ENCODE measurements at regions not wholly inside any gene's neighbourhood (a gene's known extent, or its start where the extent isn't known, plus 50 kb on each side); places are given as distances from the start of the nearest gene placed in this dataset.
"Not testable (repeated sequence)": the region's sequence is repeated elsewhere in the genome, so short reads cannot be mapped to it uniquely, and the experiment has no call there.

GRCh38 chr10:26952094-26952493 is 91.3 kb upstream of the ABI1 start:
- no peak for DNase-seq (ENCODE audit: low read depth, low spot score)
- no peak overlapping the region for H3K27ac ChIP-seq

- no peak overlapping the region for H3K27ac ChIP-seq
- DNase-seq (ENCODE audit: low read depth, low spot score), result no peak
Measured at GRCh38 chr10:26951650-26952049, 90.9 kb upstream of the ABI1 start.

- no peak overlapping the region for H3K27ac ChIP-seq
- DNase-seq (ENCODE audit: low read depth, low spot score), result no peak
Measured at GRCh38 chr10:26950934-26951333, 90.2 kb upstream of the ABI1 start.

GRCh38 chr10:26946102-26946811 is 85.5 kb upstream of the ABI1 start:
- no peak overlapping the region for H3K27ac ChIP-seq
- DNase-seq (ENCODE audit: low read depth, low spot score), result peak; percentile 57

GRCh38 chr10:26944261-26944882 is 83.6 kb upstream of the ABI1 start:
- no peak overlapping the region for H3K27ac ChIP-seq
- DNase-seq (ENCODE audit: low read depth, low spot score), result no peak

GRCh38 chr10:26939962-26940354 is 79.2 kb upstream of the ABI1 start:
- H3K27ac ChIP-seq, result no peak overlapping the region
- DNase-seq (ENCODE audit: low read depth, low spot score), result no peak

GRCh38 chr10:26939290-26939961 is 78.7 kb upstream of the ABI1 start:
- no peak overlapping the region for H3K27ac ChIP-seq
- no peak for DNase-seq (ENCODE audit: low read depth, low spot score)

- H3K27ac ChIP-seq, result no peak overlapping the region
- DNase-seq (ENCODE audit: low read depth, low spot score), result no peak
Measured at GRCh38 chr10:26938578-26938977, 77.8 kb upstream of the ABI1 start.

GRCh38 chr10:26937371-26937770 is 76.6 kb upstream of the ABI1 start:
- no peak for DNase-seq (ENCODE audit: low read depth, low spot score)

GRCh38 chr10:26934190-26934589 is 73.4 kb upstream of the ABI1 start:
- H3K27ac ChIP-seq; DNase-seq (ENCODE audit: low read depth, low spot score): not testable (repeated sequence)

More at GRCh38 chr10:26937371-26937770, 76.6 kb upstream of the ABI1 start:
- no peak overlapping the region for H3K27ac ChIP-seq

- no peak for DNase-seq (ENCODE audit: low read depth, low spot score)
- no peak overlapping the region for H3K27ac ChIP-seq
Measured at GRCh38 chr10:26932576-26932975, 71.8 kb upstream of the ABI1 start.

- no peak for DNase-seq (ENCODE audit: low read depth, low spot score)
Measured at GRCh38 chr10:26931223-26931622, 70.5 kb upstream of the ABI1 start.

GRCh38 chr10:26922824-26923223 is 62.1 kb upstream of the ABI1 start:
- not testable (repeated sequence) for DNase-seq (ENCODE audit: low read depth, low spot score); H3K27ac ChIP-seq

More at GRCh38 chr10:26931223-26931622, 70.5 kb upstream of the ABI1 start:
- H3K27ac ChIP-seq, result no peak overlapping the region

- not testable (repeated sequence) for H3K27ac ChIP-seq; DNase-seq (ENCODE audit: low read depth, low spot score)
Measured at GRCh38 chr10:26919156-26919860, 58.5 kb upstream of the ABI1 start.

GRCh38 chr10:26914898-26915297 is 54.1 kb upstream of the ABI1 start:
- no peak for DNase-seq (ENCODE audit: low read depth, low spot score)
- no peak overlapping the region for H3K27ac ChIP-seq

- H3K27ac ChIP-seq, result no peak overlapping the region
- no peak for DNase-seq (ENCODE audit: low read depth, low spot score)
Measured at GRCh38 chr10:26911811-26912461, 51.2 kb upstream of the ABI1 start.

Data from epithelial cell of prostate (primary cell).